Vagina (tissue), 2 donors: ENCODE measurements at regions not wholly inside any gene's neighbourhood (a gene's known extent, or its start where the extent isn't known, plus 50 kb on each side); places are given as distances from the start of the nearest gene placed in this dataset.

Experiments used
- CTCF ChIP-seq, 3 experiments: fragments of 450-650 bp in 2 of 3; fragments of 200-600 bp in 1 of 3; sonication (generic) in 1 of 3; IDR thresholded peaks; one replicate each; pipeline ENCODE4 v1.5.1; 2017 to 2019; ENCODE audit warnings: antibody characterized with exemption in 3 of 3, mild to moderate bottlenecking in 2 of 3, moderate library complexity in 2 of 3
- POLR2A ChIP-seq, 2 donors: fragments of 450-650 bp; IDR thresholded peaks; one replicate each; pipeline ENCODE4 v1.6.1; 2017; ENCODE audit warnings: antibody characterized with exemption in 2 of 2, mild to moderate bottlenecking in 2 of 2, moderate library complexity in 2 of 2

DNA sequence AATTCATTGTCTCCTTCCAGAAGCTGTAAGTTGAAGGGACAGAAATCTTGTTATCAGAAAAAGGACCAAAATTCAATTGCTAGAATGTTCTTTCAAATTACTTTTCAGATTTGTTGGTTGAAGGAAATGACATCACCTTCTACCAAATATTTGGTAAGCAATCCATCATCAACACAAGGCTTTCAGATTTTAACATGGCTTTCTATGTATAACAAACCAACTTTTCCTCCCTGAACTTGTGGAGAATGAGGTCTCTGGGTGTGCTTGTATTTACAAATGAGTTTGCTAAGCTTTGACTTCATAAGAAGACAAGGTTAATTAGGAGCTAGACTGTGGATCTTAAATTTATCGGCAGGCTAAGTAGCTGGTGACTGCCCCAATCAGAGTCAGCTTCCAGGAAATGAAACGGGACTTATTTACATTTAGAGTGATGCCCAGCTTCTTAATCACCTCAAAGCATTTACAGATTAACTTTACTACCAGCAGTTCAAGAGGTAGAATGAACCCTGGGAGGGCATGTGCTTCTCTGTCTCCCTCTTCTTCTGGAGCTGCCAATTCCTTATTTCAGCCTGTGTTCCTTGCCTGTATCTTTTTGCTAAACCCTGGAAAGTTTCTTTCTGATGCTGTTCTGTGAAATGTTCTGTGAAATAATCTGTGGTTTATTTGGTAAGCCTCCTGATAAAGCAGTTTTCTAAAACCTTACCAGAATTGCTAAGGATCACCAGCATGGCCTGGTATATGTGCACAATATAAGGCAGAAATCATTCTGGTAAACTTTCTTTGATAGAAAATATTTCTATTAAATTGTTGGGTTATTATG, 248.8 kb upstream of the FZD8 start:
- TF ChIP-seq CTCF (IDR thresholded peaks at IDR 0.05) (no peak), POLR2A (IDR thresholded peaks at IDR 0.05) (no peak)
